ENCODE measurements at regions not wholly inside any gene's neighbourhood (a gene's known extent, or its start where the extent isn't known, plus 50 kb on each side); places are given as distances from the start of the nearest gene placed in this dataset.

- intact Hi-C loops (cut with micrococcal nuclease), result no loop called here
These were observed 244.0 kb upstream of the DAAM1 start for GRCh38 chr14:58944343-58944967.

GRCh38 chr14:58944968-58945356 lies 243.5 kb upstream of the DAAM1 start:
- intact Hi-C loops (cut with micrococcal nuclease), result no loop called here

GRCh38 chr14:58946431-58946830 lies 242.0 kb upstream of the DAAM1 start:
- intact Hi-C loops (cut with micrococcal nuclease), result no loop called here

- intact Hi-C loops (cut with micrococcal nuclease), result no loop called here
These were observed 241.3 kb upstream of the DAAM1 start for GRCh38 chr14:58947156-58947555.

GRCh38 chr14:58947814-58948445 lies 240.5 kb upstream of the DAAM1 start:
- intact Hi-C loops (cut with micrococcal nuclease), result no loop called here

GRCh38 chr14:58950555-58950954 lies 237.9 kb upstream of the DAAM1 start:
- intact Hi-C loops (cut with micrococcal nuclease), result no loop called here

- intact Hi-C loops (cut with micrococcal nuclease), result no loop called here
These were observed 237.3 kb upstream of the DAAM1 start for GRCh38 chr14:58951143-58951542.

- intact Hi-C loops (cut with micrococcal nuclease), result no loop called here
These were observed 234.4 kb upstream of the DAAM1 start for GRCh38 chr14:58954052-58954451.

GRCh38 chr14:58954901-58955861 lies 233.3 kb upstream of the DAAM1 start:
- intact Hi-C loops (cut with micrococcal nuclease), result no loop called here

GRCh38 chr14:58961045-58961731 lies 227.3 kb upstream of the DAAM1 start:
- intact Hi-C loops (cut with micrococcal nuclease), result no loop called here

GRCh38 chr14:58963873-58964597 lies 224.4 kb upstream of the DAAM1 start:
- intact Hi-C loops (cut with micrococcal nuclease), result no loop called here

- intact Hi-C loops (cut with micrococcal nuclease), result no loop called here
These were observed 223.9 kb upstream of the DAAM1 start for GRCh38 chr14:58964598-58964928.

GRCh38 chr14:58965601-58966000 lies 222.9 kb upstream of the DAAM1 start:
- intact Hi-C loops (cut with micrococcal nuclease), result no loop called here

GRCh38 chr14:58966997-58967396 lies 221.5 kb upstream of the DAAM1 start:
- intact Hi-C loops (cut with micrococcal nuclease), result no loop called here

GRCh38 chr14:58969951-58970751 lies 218.3 kb upstream of the DAAM1 start:
- intact Hi-C loops (cut with micrococcal nuclease), result no loop called here

- intact Hi-C loops (cut with micrococcal nuclease), result no loop called here
These were observed 216.0 kb upstream of the DAAM1 start for GRCh38 chr14:58972233-58973017.

GRCh38 chr14:58977366-58977765 lies 211.1 kb upstream of the DAAM1 start:
- intact Hi-C loops (cut with micrococcal nuclease), result no loop called here

- intact Hi-C loops (cut with micrococcal nuclease), result no loop called here
These were observed 210.1 kb upstream of the DAAM1 start for GRCh38 chr14:58978343-58978742.

GRCh38 chr14:58979325-58979724 lies 209.1 kb upstream of the DAAM1 start:
- intact Hi-C loops (cut with micrococcal nuclease), result no loop called here
